HG03378 (cell line): ENCODE measurements at regions not wholly inside any gene's neighbourhood (a gene's known extent, or its start where the extent isn't known, plus 50 kb on each side); places are given as distances from the start of the nearest gene placed in this dataset.

Source experiments
- ATAC-seq: cut with Tn5 transposase; IDR thresholded peaks from one replicate; pipeline ENCODE4 v1.9.1; 2021; ENCODE audit warnings: mild to moderate bottlenecking, moderate library complexity; ENCODE audit not compliant: unreplicated experiment

GRCh38 chr13:111039735-111040134, 75.4 kb upstream of the ARHGEF7 start:
- no peak for ATAC-seq

- no peak for ATAC-seq
Observed at GRCh38 chr13:111038887-111039286, 76.2 kb upstream of the ARHGEF7 start.

- no peak for ATAC-seq
Observed at GRCh38 chr13:111037927-111038326, 77.2 kb upstream of the ARHGEF7 start.

GRCh38 chr13:111036665-111037064, 78.4 kb upstream of the ARHGEF7 start:
- no peak for ATAC-seq

- ATAC-seq = no peak
Observed at GRCh38 chr13:111035861-111036260, 79.2 kb upstream of the ARHGEF7 start.

GRCh38 chr13:111034811-111035210, 80.3 kb upstream of the ARHGEF7 start:
- no peak for ATAC-seq

- no peak for ATAC-seq
Observed at GRCh38 chr13:111033172-111034130, 81.7 kb upstream of the ARHGEF7 start.

GRCh38 chr13:111031531-111031961, 83.6 kb upstream of the ARHGEF7 start:
- ATAC-seq = no peak

GRCh38 chr13:111029957-111030609, 85.0 kb upstream of the ARHGEF7 start:
- ATAC-seq = no peak

- ATAC-seq = no peak
Observed at GRCh38 chr13:111027458-111028439, 87.4 kb upstream of the ARHGEF7 start.

GRCh38 chr13:111025310-111025709, 89.8 kb upstream of the ARHGEF7 start:
- no peak for ATAC-seq

GRCh38 chr13:111022886-111023285, 92.2 kb upstream of the ARHGEF7 start:
- no peak for ATAC-seq

- no peak for ATAC-seq
Observed at GRCh38 chr13:111022241-111022640, 92.9 kb upstream of the ARHGEF7 start.

- no peak for ATAC-seq
Observed at GRCh38 chr13:111021270-111021669, 93.8 kb upstream of the ARHGEF7 start.

- ATAC-seq = no peak
Observed at GRCh38 chr13:111020546-111020945, 94.6 kb upstream of the ARHGEF7 start.

GRCh38 chr13:111020021-111020420, 95.1 kb upstream of the ARHGEF7 start:
- ATAC-seq = no peak

GRCh38 chr13:111017755-111018459, 97.2 kb upstream of the ARHGEF7 start:
- ATAC-seq = no peak

GRCh38 chr13:111013196-111013595, 98.3 kb upstream of the ANKRD10 start:
- no peak for ATAC-seq

GRCh38 chr13:111011899-111012298, 97.0 kb upstream of the ANKRD10 start:
- no peak for ATAC-seq

GRCh38 chr13:111008351-111008750, 93.5 kb upstream of the ANKRD10 start:
- ATAC-seq = no peak
